ENCODE measurements at regions not wholly inside any gene's neighbourhood (a gene's known extent, or its start where the extent isn't known, plus 50 kb on each side); places are given as distances from the start of the nearest gene placed in this dataset.
A peak's percentile ranks its signal among the peaks of the same experiment; 100 is the strongest.

DNA sequence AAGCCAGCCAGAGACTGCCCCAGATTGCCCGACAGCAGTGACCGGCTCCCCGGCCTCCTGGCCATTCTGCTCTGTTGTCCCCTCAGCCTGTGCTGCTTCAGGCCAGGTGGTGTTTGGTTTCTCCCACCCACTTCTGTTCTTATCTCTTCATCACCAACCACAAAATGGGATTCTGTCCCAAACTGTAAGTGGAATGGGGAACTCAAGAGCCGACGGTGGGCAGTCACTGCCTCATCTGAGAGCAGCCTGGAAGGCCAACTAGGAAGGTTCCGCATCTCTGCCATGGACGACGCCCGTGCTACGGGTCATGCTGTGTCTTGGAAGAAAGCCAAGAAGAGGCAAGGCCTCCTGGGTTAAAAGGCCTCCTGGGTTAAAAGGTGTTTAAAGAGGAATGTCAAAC lies 219.0 kb upstream of the PIK3R1 start:
- peaks cover 2 to 3% of the 10 kb centered on the region in 2 experiments; a peak in 2 of 4 replicates for H3K4me1 Mint-ChIP-seq
- WGBS (ENCODE audit: extremely low coverage, insufficient read length, low lambda C conversion rate), result no CpG with 5 or more reads among the region's 10 CpGs

More for the DNA sequence above, 219.0 kb upstream of the PIK3R1 start:
- TF ChIP-seq, protein P1, sequence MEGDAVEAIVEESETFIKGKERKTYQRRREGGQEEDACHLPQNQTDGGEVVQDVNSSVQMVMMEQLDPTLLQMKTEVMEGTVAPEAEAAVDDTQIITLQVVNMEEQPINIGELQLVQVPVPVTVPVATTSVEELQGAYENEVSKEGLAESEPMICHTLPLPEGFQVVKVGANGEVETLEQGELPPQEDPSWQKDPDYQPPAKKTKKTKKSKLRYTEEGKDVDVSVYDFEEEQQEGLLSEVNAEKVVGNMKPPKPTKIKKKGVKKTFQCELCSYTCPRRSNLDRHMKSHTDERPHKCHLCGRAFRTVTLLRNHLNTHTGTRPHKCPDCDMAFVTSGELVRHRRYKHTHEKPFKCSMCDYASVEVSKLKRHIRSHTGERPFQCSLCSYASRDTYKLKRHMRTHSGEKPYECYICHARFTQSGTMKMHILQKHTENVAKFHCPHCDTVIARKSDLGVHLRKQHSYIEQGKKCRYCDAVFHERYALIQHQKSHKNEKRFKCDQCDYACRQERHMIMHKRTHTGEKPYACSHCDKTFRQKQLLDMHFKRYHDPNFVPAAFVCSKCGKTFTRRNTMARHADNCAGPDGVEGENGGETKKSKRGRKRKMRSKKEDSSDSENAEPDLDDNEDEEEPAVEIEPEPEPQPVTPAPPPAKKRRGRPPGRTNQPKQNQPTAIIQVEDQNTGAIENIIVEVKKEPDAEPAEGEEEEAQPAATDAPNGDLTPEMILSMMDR (conservative IDR thresholded peaks at IDR 0.05), result no peak
- no peak overlapping the region for H2BK5ac ChIP-seq (ENCODE audit: insufficient read length, low read length)
- no peaks in the 10 kb centered on the region for H3K27me3 ChIP-seq (ENCODE audit: insufficient read depth, low read length)
- no peak for DNase-seq
- no peaks in the 10 kb centered on the region for H3K23me2 ChIP-seq (ENCODE audit: insufficient read length, low read depth, low read length, poor library complexity, severe bottlenecking)
- no peak overlapping the region for H2AK5ac ChIP-seq (ENCODE audit: insufficient read length, low read length)
- H3K79me1 ChIP-seq (ENCODE audit: insufficient read depth, low read depth, low read length, poor library complexity, severe bottlenecking), result no peaks in the 10 kb centered on the region
- H3K9ac ChIP-seq (ENCODE audit: extremely low read depth, insufficient read length, low read length), result no peak overlapping the region
- no peaks in the 10 kb centered on the region; the same call in 1 of the 2 replicates for H3K27me3 Mint-ChIP-seq (ENCODE audit: low read depth)
- no peak overlapping the region for H4K8ac ChIP-seq (replicated peaks; ENCODE audit: insufficient read length, low read depth, low read length)
- no peak overlapping the region for H3K23ac ChIP-seq (ENCODE audit: insufficient read length, low read depth, low read length)
- H3K36me3 Mint-ChIP-seq (ENCODE audit: insufficient read depth in 1 of 3, low read depth in 3 of 3), result no peaks in the 10 kb centered on the region; a peak in 1 of 7 replicates
- no peak overlapping the region for H2BK15ac ChIP-seq (ENCODE audit: low read depth, low read length)
- peak overlapping the region in 1 of 3 experiments; percentile 13; a peak in 1 of 7 replicates for H3K27ac Mint-ChIP-seq
- H2BK12ac ChIP-seq (ENCODE audit: insufficient read length, low read depth, low read length), result no peak overlapping the region
- H3K79me2 ChIP-seq (ENCODE audit: insufficient read depth, low read length), result no peaks in the 10 kb centered on the region
- H3K56ac ChIP-seq (ENCODE audit: insufficient read length, low read depth, low read length), result no peak overlapping the region
- H4K5ac ChIP-seq (ENCODE audit: insufficient read length, low read depth, low read length), result no peak overlapping the region
- H4K20me1 ChIP-seq (ENCODE audit: control insufficient read depth, insufficient read depth, insufficient read length), result no peaks in the 10 kb centered on the region
- no peak overlapping the region for H4K91ac ChIP-seq (ENCODE audit: insufficient read length, low read depth, low read length)
- no peak overlapping the region for H3K4ac ChIP-seq (ENCODE audit: low read depth, low read length)
- H3K14ac ChIP-seq (ENCODE audit: insufficient read depth, low read length), result no peak overlapping the region
- H3T11ph ChIP-seq (ENCODE audit: low read length), result no peak overlapping the region
- no peak overlapping the region for H3K4me3 Mint-ChIP-seq
- no peak overlapping the region for H3K27ac ChIP-seq (ENCODE audit: insufficient read length, low read depth, low read length)
- H3K9me3 ChIP-seq (ENCODE audit: control insufficient read depth, low read depth, low read length), result no peaks in the 10 kb centered on the region
- H3K4me2 ChIP-seq (ENCODE audit: insufficient read depth, insufficient read length, low read length), result no peak overlapping the region
- no peaks in the 10 kb centered on the region for H3K4me1 ChIP-seq (ENCODE audit: insufficient read depth, low read length)
- no peak overlapping the region for H2AFZ ChIP-seq (ENCODE audit: low read length)
- no peak overlapping the region for H2BK120ac ChIP-seq (ENCODE audit: low read depth, low read length, poor library complexity, severe bottlenecking)
- H3K9me3 Mint-ChIP-seq, result no peaks in the 10 kb centered on the region
- no peak overlapping the region for H3K18ac ChIP-seq (ENCODE audit: insufficient read length, low read depth, low read length)
- no peak overlapping the region for H2BK20ac ChIP-seq (ENCODE audit: low read depth, low read length, poor library complexity, severe bottlenecking)
